IPS-20b (cell line): ENCODE measurements at regions not wholly inside any gene's neighbourhood (a gene's known extent, or its start where the extent isn't known, plus 50 kb on each side); places are given as distances from the start of the nearest gene placed in this dataset.

Source experiments
- H3K27ac ChIP-seq: one replicate; pipeline ENCODE4 v1.5.1; 2013; ENCODE audit warnings: low read length
- H3K27me3 ChIP-seq: 2 replicates; pipeline ENCODE4 v1.6.1; 2013; ENCODE audit warnings: mild to moderate bottlenecking, low read length, inconsistent platforms; ENCODE audit not compliant: insufficient read depth
- H3K36me3 ChIP-seq: 2 replicates; pipeline ENCODE4 v1.6.1; 2013; ENCODE audit warnings: low read depth, mild to moderate bottlenecking, inconsistent platforms, low read length, moderate library complexity; ENCODE audit not compliant: insufficient read depth
- H3K4me1 ChIP-seq: 2 replicates; pipeline ENCODE4 v1.6.1; 2013; ENCODE audit warnings: mild to moderate bottlenecking, control low read depth, inconsistent platforms, low read length, moderate library complexity; ENCODE audit not compliant: insufficient read depth
- H3K4me3 ChIP-seq: 2 replicates; pipeline ENCODE4 v1.5.1; 2013; ENCODE audit warnings: mild to moderate bottlenecking, low read length, inconsistent platforms
- H3K9ac ChIP-seq: 2 replicates; pipeline ENCODE4 v1.6.1; 2013; ENCODE audit warnings: low read depth, mild to moderate bottlenecking, inconsistent platforms, low read length, moderate library complexity
- H3K9me3 ChIP-seq: 2 replicates; pipeline ENCODE4 v1.6.1; 2013; ENCODE audit warnings: mild to moderate bottlenecking, low read depth, low read length, inconsistent platforms; ENCODE audit not compliant: insufficient read depth

DNA sequence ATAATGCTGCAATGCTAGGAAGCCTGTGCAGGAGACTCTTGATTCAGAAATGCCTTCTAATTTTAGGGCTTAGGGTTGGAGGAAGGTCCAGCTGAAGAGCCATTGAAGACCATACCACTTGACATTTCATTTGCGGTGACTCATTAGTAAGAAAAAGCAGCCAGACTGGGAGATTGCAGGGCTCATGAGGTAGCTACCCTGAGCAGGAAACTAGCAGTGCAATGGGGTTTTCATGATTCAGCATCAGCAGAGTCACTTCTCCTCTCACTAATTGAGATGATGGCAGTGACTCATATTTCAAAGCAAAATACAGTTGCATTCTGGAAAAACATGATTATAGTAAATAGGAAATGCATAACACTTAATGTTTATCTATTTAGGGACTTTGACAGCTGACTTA lies 434.1 kb downstream of the DNAJB9 start:
- no peaks in the 10 kb centered on the region for H3K36me3 ChIP-seq
- H3K27me3 ChIP-seq, result no peaks in the 10 kb centered on the region
- H3K27ac ChIP-seq, result no peak overlapping the region
- H3K9me3 ChIP-seq, result no peaks in the 10 kb centered on the region
- no peak overlapping the region for H3K4me3 ChIP-seq
- peaks cover 3% of the 10 kb centered on the region; the same call in 1 of the 2 replicates for H3K4me1 ChIP-seq
- no peak overlapping the region for H3K9ac ChIP-seq

DNA sequence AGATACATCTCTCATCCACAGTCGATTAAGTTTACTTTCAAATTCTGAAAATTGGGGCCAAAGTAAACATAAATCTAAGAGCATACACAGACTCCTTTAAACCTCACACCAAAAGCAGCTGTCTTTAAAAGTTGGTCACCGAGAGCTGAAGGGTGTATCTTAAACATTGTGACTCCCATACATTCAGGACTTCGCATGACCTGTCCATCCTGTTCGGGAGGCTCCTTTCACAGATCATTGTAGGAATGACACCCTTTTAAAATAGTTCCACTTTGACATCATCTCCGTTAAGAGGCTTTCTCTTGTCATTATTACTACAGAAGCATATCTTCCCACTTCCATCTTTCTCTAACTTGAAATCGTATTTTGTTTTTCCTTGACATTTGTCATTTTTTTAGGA lies 440.0 kb downstream of the DNAJB9 start:
- Histone ChIP-seq H3K27me3 (no peaks in the 10 kb centered on the region), H3K4me3 (no peak overlapping the region), H3K27ac (no peak overlapping the region), H3K36me3 (no peaks in the 10 kb centered on the region), H3K9me3 (no peaks in the 10 kb centered on the region), H3K4me1 (no peaks in the 10 kb centered on the region), H3K9ac (no peak overlapping the region)

- no peaks in the 10 kb centered on the region for H3K36me3 ChIP-seq
- no peaks in the 10 kb centered on the region for H3K9me3 ChIP-seq
- H3K9ac ChIP-seq, result no peak overlapping the region
These were observed 450.6 kb downstream of the DNAJB9 start for GRCh38 chr7:109020251-109020650.

GRCh38 chr7:109021390-109021789 lies 451.7 kb downstream of the DNAJB9 start:
- Histone ChIP-seq H3K4me3 (no peak overlapping the region), H3K27ac (no peak overlapping the region), H3K27me3 (no peaks in the 10 kb centered on the region), H3K9me3 (no peaks in the 10 kb centered on the region), H3K9ac (no peak overlapping the region), H3K4me1 (no peaks in the 10 kb centered on the region), H3K36me3 (no peaks in the 10 kb centered on the region)

More at GRCh38 chr7:109020251-109020650, 450.6 kb downstream of the DNAJB9 start:
- no peaks in the 10 kb centered on the region for H3K4me1 ChIP-seq
- no peak overlapping the region for H3K27ac ChIP-seq
- no peak overlapping the region for H3K4me3 ChIP-seq
- H3K27me3 ChIP-seq, result no peaks in the 10 kb centered on the region

- Histone ChIP-seq H3K9ac (no peak overlapping the region), H3K27me3 (no peaks in the 10 kb centered on the region), H3K9me3 (no peaks in the 10 kb centered on the region), H3K4me3 (no peak overlapping the region), H3K27ac (no peak overlapping the region), H3K36me3 (no peaks in the 10 kb centered on the region), H3K4me1 (no peaks in the 10 kb centered on the region)
These were observed 460.2 kb downstream of the DNAJB9 start for GRCh38 chr7:109029866-109030265.

- Histone ChIP-seq H3K9ac (no peak overlapping the region), H3K4me1 (no peaks in the 10 kb centered on the region), H3K9me3 (no peaks in the 10 kb centered on the region), H3K27ac (no peak overlapping the region), H3K36me3 (no peaks in the 10 kb centered on the region), H3K27me3 (no peaks in the 10 kb centered on the region), H3K4me3 (no peak overlapping the region)
These were observed 475.0 kb downstream of the DNAJB9 start for GRCh38 chr7:109044691-109045090.

GRCh38 chr7:109049366-109049765 lies 479.7 kb downstream of the DNAJB9 start:
- H3K27me3 ChIP-seq, result no peaks in the 10 kb centered on the region
- H3K9me3 ChIP-seq, result no peaks in the 10 kb centered on the region
- H3K36me3 ChIP-seq, result no peaks in the 10 kb centered on the region
- no peaks in the 10 kb centered on the region for H3K4me1 ChIP-seq
- H3K27ac ChIP-seq, result no peak overlapping the region
- no peak overlapping the region for H3K4me3 ChIP-seq
- H3K9ac ChIP-seq, result no peak overlapping the region

DNA sequence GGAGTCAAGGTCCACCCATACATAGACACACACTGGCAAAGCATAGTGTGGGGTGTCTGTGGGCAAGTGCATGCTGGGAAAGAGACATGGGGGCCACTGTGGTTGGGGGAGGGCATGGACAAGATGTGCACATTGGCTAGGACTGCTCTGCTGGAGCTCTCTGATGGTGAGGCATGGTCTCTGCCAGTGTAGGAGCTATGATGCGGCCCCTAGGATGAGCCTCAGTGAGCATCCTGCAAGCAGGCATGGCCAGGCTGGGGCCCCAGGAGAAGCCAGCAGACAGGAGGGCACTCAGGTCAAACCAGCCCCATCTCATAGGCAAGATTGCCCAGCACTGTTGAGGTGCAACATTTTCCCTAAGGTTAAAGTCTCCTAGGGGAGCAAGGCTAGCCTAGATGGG lies 489.4 kb downstream of the DNAJB9 start:
- H3K4me3 ChIP-seq, result no peak overlapping the region
- H3K36me3 ChIP-seq, result no peaks in the 10 kb centered on the region
- H3K27me3 ChIP-seq, result no peaks in the 10 kb centered on the region
- no peaks in the 10 kb centered on the region for H3K9me3 ChIP-seq
- H3K4me1 ChIP-seq, result no peaks in the 10 kb centered on the region
- no peak overlapping the region for H3K9ac ChIP-seq
- no peak overlapping the region for H3K27ac ChIP-seq

- H3K4me1 ChIP-seq, result no peaks in the 10 kb centered on the region
- H3K36me3 ChIP-seq, result no peaks in the 10 kb centered on the region
- H3K9me3 ChIP-seq, result no peaks in the 10 kb centered on the region
- no peak overlapping the region for H3K9ac ChIP-seq
- no peak overlapping the region for H3K27ac ChIP-seq
- H3K27me3 ChIP-seq, result no peaks in the 10 kb centered on the region
- H3K4me3 ChIP-seq, result no peak overlapping the region
These were observed 493.1 kb downstream of the DNAJB9 start for GRCh38 chr7:109062798-109063197.

DNA sequence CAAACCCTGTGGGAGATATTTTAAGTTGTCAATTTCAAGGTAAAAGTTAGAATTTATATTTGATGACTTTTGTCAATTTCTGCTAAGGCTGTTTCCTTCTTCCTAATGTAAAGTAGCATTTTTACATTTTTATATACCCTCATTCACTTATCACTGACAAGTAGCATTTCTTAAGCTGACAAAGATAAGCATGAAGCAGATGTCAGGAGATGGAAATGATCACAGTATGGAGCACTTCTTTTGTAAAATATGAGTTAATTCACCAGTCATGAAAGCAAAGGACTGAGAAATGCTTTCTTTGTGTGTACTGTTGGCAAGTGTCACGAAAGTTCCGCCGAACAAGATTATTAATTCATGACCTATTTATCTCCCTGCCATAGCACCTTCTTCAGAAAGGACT lies 503.9 kb downstream of the DNAJB9 start:
- Histone ChIP-seq H3K36me3 (no peaks in the 10 kb centered on the region), H3K27me3 (no peaks in the 10 kb centered on the region), H3K9me3 (no peaks in the 10 kb centered on the region), H3K4me1 (peaks cover 8% of the 10 kb centered on the region), H3K4me3 (no peak overlapping the region), H3K9ac (no peak overlapping the region), H3K27ac (no peak overlapping the region)

GRCh38 chr7:109076396-109076972 lies 506.8 kb downstream of the DNAJB9 start:
- H3K27me3 ChIP-seq, result no peaks in the 10 kb centered on the region

DNA sequence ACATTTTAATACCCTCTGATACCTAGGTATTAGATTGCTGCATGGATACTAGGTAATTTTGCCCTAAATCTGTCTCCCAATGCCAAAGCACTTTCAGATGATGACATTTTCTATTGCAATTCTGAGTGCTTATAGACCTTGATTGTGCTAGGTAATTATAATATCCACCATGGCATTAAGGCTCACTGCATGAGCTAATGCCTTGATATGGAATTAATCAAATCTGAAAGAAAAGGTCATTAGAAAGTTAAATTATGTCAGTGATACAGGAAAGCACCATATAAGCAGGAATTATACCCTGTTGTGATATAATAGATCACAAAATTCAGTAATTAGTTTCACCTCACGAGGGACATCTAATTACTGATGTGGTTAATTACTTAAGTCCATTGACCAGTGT lies 521.4 kb downstream of the DNAJB9 start:
- no peaks in the 10 kb centered on the region for H3K27me3 ChIP-seq
- no peak overlapping the region for H3K9ac ChIP-seq
- H3K36me3 ChIP-seq, result no peaks in the 10 kb centered on the region
- H3K27ac ChIP-seq, result no peak overlapping the region
- no peaks in the 10 kb centered on the region for H3K4me1 ChIP-seq
- no peaks in the 10 kb centered on the region; the same call in 1 of the 2 replicates for H3K9me3 ChIP-seq
- no peak overlapping the region for H3K4me3 ChIP-seq

More at GRCh38 chr7:109076396-109076972, 506.8 kb downstream of the DNAJB9 start:
- Histone ChIP-seq H3K4me3 (no peak overlapping the region), H3K9ac (no peak overlapping the region), H3K27ac (no peak overlapping the region), H3K4me1 (peaks cover 8% of the 10 kb centered on the region), H3K9me3 (no peaks in the 10 kb centered on the region), H3K36me3 (no peaks in the 10 kb centered on the region)
